ENCODE measurements at regions not wholly inside any gene's neighbourhood (a gene's known extent, or its start where the extent isn't known, plus 50 kb on each side); places are given as distances from the start of the nearest gene placed in this dataset.

DNA sequence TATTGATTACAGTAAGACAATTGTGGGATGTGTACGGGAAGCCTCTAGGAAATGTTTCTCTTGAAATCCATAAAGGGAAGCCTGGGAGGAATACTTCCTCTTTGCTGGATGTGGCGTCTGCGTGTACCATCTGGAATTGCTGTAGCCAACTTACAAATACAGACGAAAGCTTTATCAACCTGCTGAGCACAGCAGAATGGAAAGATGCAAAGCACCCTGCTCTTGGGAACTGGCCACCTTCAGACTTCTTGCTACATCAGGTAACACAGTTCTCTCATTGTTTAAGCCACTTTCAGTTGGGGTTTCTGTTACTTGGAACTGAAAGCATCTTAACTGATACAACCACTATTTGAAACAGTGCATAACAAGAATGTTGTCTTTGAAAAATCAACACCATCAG lies 213.8 kb downstream of the HRH4 start:
- TF ChIP-seq, protein P1, sequence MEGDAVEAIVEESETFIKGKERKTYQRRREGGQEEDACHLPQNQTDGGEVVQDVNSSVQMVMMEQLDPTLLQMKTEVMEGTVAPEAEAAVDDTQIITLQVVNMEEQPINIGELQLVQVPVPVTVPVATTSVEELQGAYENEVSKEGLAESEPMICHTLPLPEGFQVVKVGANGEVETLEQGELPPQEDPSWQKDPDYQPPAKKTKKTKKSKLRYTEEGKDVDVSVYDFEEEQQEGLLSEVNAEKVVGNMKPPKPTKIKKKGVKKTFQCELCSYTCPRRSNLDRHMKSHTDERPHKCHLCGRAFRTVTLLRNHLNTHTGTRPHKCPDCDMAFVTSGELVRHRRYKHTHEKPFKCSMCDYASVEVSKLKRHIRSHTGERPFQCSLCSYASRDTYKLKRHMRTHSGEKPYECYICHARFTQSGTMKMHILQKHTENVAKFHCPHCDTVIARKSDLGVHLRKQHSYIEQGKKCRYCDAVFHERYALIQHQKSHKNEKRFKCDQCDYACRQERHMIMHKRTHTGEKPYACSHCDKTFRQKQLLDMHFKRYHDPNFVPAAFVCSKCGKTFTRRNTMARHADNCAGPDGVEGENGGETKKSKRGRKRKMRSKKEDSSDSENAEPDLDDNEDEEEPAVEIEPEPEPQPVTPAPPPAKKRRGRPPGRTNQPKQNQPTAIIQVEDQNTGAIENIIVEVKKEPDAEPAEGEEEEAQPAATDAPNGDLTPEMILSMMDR (IDR thresholded peaks at IDR 0.05), result no peak
- no peak for TF ChIP-seq POLR2AphosphoS5 (IDR thresholded peaks at IDR 0.05)
